ENCODE measurements at regions not wholly inside any gene's neighbourhood (a gene's known extent, or its start where the extent isn't known, plus 50 kb on each side); places are given as distances from the start of the nearest gene placed in this dataset.

GRCh38 chr4:136967069-136967468, 565.2 kb downstream of the PCDH18 start:
- ChIA-PET POLR2A (no interaction called here), CTCF (no interaction called here)
- no peak for TF ChIP-seq ZNF664 (tag by site-specific recombination; IDR thresholded peaks at IDR 0.05)
- TF ChIP-seq SP3 (tag by site-specific recombination; IDR thresholded peaks at IDR 0.05): no peak
- Histone ChIP-seq H3K36me3 (ENCODE audit: control insufficient read depth in 2 of 2, insufficient read depth in 1 of 2, low read length in 2 of 2) (no peaks in the 10 kb centered on the region), H3K4me3 (ENCODE audit: low read depth, low read length) (no peak overlapping the region), H3K9me3 (ENCODE audit: control insufficient read depth, insufficient read depth, low read depth, low read length) (no peaks in the 10 kb centered on the region), H3K4me1 (ENCODE audit: control insufficient read depth, insufficient read depth, low read length) (no peaks in the 10 kb centered on the region), H3K27ac (ENCODE audit: extremely low read depth, low read depth, low read length) (no peak overlapping the region)

DNA sequence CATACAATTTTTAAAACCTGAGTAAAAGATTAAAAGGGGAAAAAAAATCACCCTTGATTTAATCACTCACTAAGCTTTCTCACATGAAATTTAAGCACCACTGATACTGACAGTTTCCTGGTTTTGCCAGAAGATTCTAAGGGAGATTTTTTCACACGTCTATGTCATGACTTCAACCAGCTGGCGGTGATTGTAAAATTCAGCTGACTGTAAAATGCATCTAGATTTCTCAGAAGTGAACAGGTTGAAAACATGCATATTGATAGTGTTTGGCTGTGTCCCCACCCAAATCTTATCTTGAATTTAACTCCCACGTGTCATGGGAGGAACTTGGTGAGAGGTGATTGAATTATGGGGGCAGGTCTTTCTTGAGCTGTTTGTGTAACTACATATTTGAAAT, 566.8 kb downstream of the PCDH18 start:
- POLR2A ChIA-PET: no interaction called here
- TF ChIP-seq ZBTB49 (tag by site-specific recombination; IDR thresholded peaks at IDR 0.05; ENCODE audit: low read depth): no peak
- no peak for TF ChIP-seq WT1 (tag by site-specific recombination; IDR thresholded peaks at IDR 0.05)
- TF ChIP-seq KLF16 (tag by site-specific recombination; IDR thresholded peaks at IDR 0.05): no peak
- TF ChIP-seq ZNF544 (tag by site-specific recombination; IDR thresholded peaks at IDR 0.05): no peak
- TF ChIP-seq ZNF658 (tag by site-specific recombination; IDR thresholded peaks at IDR 0.05): no peak
- TF ChIP-seq BCL11B (tag by site-specific recombination; IDR thresholded peaks at IDR 0.05; ENCODE audit: low read depth): no peak
- no peak for TF ChIP-seq KLF1 (tag by site-specific recombination; IDR thresholded peaks at IDR 0.05)
- no peak for TF ChIP-seq ZNF311 (tag by site-specific recombination; IDR thresholded peaks at IDR 0.05; ENCODE audit: borderline replicate concordance)
- TF ChIP-seq ZNF274 (IDR thresholded peaks at IDR 0.05; ENCODE audit: low read length): no peak
- TF ChIP-seq ZNF274 (tag by site-specific recombination; IDR thresholded peaks at IDR 0.05; ENCODE audit: borderline replicate concordance): no peak
- no peak for TF ChIP-seq ZNF514 (tag by site-specific recombination; IDR thresholded peaks at IDR 0.05)
- no peak for TF ChIP-seq KLF7 (tag by site-specific recombination; IDR thresholded peaks at IDR 0.05; ENCODE audit: borderline replicate concordance)
- no peaks in the 10 kb centered on the region for H3K4me1 ChIP-seq (ENCODE audit: control insufficient read depth, insufficient read depth, low read length)
- CTCF ChIA-PET: no interaction called here
- H3K36me3 ChIP-seq (ENCODE audit: control insufficient read depth in 2 of 2, insufficient read depth in 1 of 2, low read length in 2 of 2): no peaks in the 10 kb centered on the region
- no peak overlapping the region for H3K4me3 ChIP-seq (ENCODE audit: low read depth, low read length)
- no peaks in the 10 kb centered on the region for H3K9me3 ChIP-seq (ENCODE audit: control insufficient read depth, insufficient read depth, low read depth, low read length)
- H3K27ac ChIP-seq (ENCODE audit: extremely low read depth, low read depth, low read length): no peak overlapping the region

- Histone ChIP-seq H3K4me3 (ENCODE audit: low read depth, low read length) (no peak overlapping the region), H3K4me1 (ENCODE audit: control insufficient read depth, insufficient read depth, low read length) (no peaks in the 10 kb centered on the region), H3K27ac (ENCODE audit: extremely low read depth, low read depth, low read length) (no peak overlapping the region), H3K9me3 (ENCODE audit: control insufficient read depth, insufficient read depth, low read depth, low read length) (no peaks in the 10 kb centered on the region), H3K36me3 (ENCODE audit: control insufficient read depth in 2 of 2, insufficient read depth in 1 of 2, low read length in 2 of 2) (no peaks in the 10 kb centered on the region)
- POLR2A ChIA-PET: interaction anchor here (0.7 kb wide), 1 partner anchor 11 kb away, joined by 6 read pairs; no protein-coding TSS in a partner anchor
- CTCF ChIA-PET: no interaction called here
- TF ChIP-seq ZNF837 (tag by site-specific recombination; IDR thresholded peaks at IDR 0.05) (no peak), ZNF416 (tag by site-specific recombination; IDR thresholded peaks at IDR 0.05) (no peak), ZXDB (tag by site-specific recombination; IDR thresholded peaks at IDR 0.05) (no peak), ZNF558 (tag by site-specific recombination; IDR thresholded peaks at IDR 0.05) (no peak), KLF16 (tag by site-specific recombination; IDR thresholded peaks at IDR 0.05) (no peak), ZBTB11 (tag by site-specific recombination; conservative IDR thresholded peaks at IDR 0.05; ENCODE audit: low read depth) (no peak), ZNF514 (tag by site-specific recombination; IDR thresholded peaks at IDR 0.05) (no peak), ZNF23 (tag by site-specific recombination; IDR thresholded peaks at IDR 0.05; ENCODE audit: borderline replicate concordance) (no peak), ZNF433 (tag by site-specific recombination; IDR thresholded peaks at IDR 0.05; ENCODE audit: low read depth) (no peak), ZNF571 (tag by site-specific recombination; IDR thresholded peaks at IDR 0.05) (no peak), ZNF623 (tag by site-specific recombination; IDR thresholded peaks at IDR 0.05) (no peak), ZNF239 (tag by site-specific recombination; IDR thresholded peaks at IDR 0.05) (no peak), ZNF394 (tag by site-specific recombination; IDR thresholded peaks at IDR 0.05; ENCODE audit: borderline replicate concordance) (no peak), ZNF311 (tag by site-specific recombination; IDR thresholded peaks at IDR 0.05; ENCODE audit: borderline replicate concordance) (no peak)
- TF ChIP-seq, protein P1, sequence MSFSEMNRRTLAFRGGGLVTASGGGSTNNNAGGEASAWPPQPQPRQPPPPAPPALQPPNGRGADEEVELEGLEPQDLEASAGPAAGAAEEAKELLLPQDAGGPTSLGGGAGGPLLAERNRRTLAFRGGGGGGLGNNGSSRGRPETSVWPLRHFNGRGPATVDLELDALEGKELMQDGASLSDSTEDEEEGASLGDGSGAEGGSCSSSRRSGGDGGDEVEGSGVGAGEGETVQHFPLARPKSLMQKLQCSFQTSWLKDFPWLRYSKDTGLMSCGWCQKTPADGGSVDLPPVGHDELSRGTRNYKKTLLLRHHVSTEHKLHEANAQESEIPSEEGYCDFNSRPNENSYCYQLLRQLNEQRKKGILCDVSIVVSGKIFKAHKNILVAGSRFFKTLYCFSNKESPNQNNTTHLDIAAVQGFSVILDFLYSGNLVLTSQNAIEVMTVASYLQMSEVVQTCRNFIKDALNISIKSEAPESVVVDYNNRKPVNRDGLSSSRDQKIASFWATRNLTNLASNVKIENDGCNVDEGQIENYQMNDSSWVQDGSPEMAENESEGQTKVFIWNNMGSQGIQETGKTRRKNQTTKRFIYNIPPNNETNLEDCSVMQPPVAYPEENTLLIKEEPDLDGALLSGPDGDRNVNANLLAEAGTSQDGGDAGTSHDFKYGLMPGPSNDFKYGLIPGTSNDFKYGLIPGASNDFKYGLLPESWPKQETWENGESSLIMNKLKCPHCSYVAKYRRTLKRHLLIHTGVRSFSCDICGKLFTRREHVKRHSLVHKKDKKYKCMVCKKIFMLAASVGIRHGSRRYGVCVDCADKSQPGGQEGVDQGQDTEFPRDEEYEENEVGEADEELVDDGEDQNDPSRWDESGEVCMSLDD (tag by site-specific recombination; IDR thresholded peaks at IDR 0.05): no peak
Measured at GRCh38 chr4:136962868-136963267, 569.4 kb downstream of the PCDH18 start.
